Mucosa of stomach (tissue), 1 donor: ENCODE measurements at regions not wholly inside any gene's neighbourhood (a gene's known extent, or its start where the extent isn't known, plus 50 kb on each side); places are given as distances from the start of the nearest gene placed in this dataset.

ENCODE experiments used
- H3K27me3 ChIP-seq: one replicate; pipeline ENCODE4 v1.7.0; 2013; ENCODE audit warnings: mild to moderate bottlenecking, low read length; ENCODE audit not compliant: control insufficient read depth, insufficient read depth
- H3K36me3 ChIP-seq: one replicate; pipeline ENCODE4 v1.7.0; 2013; ENCODE audit warnings: low read length; ENCODE audit not compliant: control insufficient read depth, insufficient read depth
- H3K4me1 ChIP-seq: one replicate; pipeline ENCODE4 v1.7.0; 2013; ENCODE audit warnings: mild to moderate bottlenecking, low read length; ENCODE audit not compliant: control insufficient read depth, insufficient read depth
- H3K4me3 ChIP-seq: one replicate; pipeline ENCODE4 v1.7.0; 2013; ENCODE audit warnings: low read length
- H3K9ac ChIP-seq: one replicate; pipeline ENCODE4 v1.7.0; 2013; ENCODE audit warnings: mild to moderate bottlenecking, low read length, moderate library complexity
- H3K9me3 ChIP-seq: one replicate; pipeline ENCODE4 v1.7.0; 2013; ENCODE audit warnings: mild to moderate bottlenecking, low read length, moderate library complexity; ENCODE audit not compliant: control insufficient read depth
- donor health status: Pancreatic carcinoma.

DNA sequence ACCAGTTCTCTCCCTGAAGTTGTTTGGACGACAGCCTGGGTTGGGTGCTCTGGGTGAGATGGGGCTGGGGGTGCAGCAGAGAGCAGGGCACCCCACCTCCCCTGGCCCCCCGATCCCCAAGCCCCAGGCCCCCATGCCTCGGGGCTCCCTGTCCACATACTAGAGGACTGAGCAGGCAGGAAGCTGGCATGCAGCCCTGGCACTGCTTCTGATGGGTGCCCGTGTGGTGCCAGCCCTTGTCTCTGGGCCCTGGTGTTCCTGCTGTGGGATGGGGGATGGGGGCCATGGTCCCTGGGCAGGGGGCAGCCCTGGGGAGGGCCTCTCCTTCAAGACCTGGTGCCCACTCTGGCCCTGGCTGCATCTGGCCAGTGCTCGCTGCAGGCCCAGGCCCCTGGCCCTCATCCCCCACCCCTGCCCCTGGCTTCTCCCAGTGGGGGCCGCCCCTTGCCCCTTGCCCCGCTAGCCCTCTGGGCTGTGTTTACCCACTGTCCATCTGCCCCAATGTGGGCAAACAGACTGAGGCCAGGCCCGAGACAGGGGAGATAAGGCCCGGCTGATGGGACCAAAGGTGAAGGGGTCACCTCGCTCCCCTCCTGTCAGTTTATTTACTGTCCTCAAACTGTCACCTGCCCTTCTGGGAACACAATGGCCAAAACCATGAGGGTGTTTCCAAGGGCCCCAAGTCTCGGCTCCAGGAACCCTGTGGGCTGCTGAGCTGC, 67.3 kb upstream of the RXRA start:
- Histone ChIP-seq H3K4me3 (no peak overlapping the region), H3K36me3 (no peaks in the 10 kb centered on the region), H3K9me3 (no peaks in the 10 kb centered on the region), H3K9ac (no peak overlapping the region), H3K27me3 (peaks cover 5% of the 10 kb centered on the region), H3K4me1 (no peaks in the 10 kb centered on the region)

DNA sequence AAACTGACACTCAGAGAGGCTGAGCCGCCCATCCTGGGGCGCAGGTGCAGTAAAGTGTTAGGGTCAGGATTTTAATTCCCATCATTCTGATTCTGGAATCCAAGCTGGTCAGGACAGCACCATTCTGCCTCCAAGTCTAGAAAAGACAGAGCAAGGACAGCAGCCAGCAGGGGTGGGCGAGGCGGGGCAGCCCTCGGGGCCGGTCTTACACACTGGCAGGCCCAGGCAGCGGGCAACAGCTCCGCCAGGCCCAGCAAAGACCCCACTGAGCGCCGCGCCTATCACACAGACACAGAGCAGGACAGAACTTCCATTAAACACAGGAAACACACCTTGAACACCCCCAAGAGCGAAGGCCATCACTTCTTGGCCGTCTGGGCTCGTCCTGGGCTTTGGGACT, 66.5 kb upstream of the RXRA start:
- no peak overlapping the region for H3K9ac ChIP-seq
- no peaks in the 10 kb centered on the region for H3K36me3 ChIP-seq
- H3K4me3 ChIP-seq, result no peak overlapping the region
- no peaks in the 10 kb centered on the region for H3K9me3 ChIP-seq
- H3K27me3 ChIP-seq, result peaks cover 7% of the 10 kb centered on the region
- H3K4me1 ChIP-seq, result no peaks in the 10 kb centered on the region

GRCh38 chr9:134260801-134261200, 65.5 kb upstream of the RXRA start:
- Histone ChIP-seq H3K27me3 (peaks cover 12% of the 10 kb centered on the region), H3K9ac (no peak overlapping the region), H3K4me1 (no peaks in the 10 kb centered on the region), H3K4me3 (no peak overlapping the region), H3K9me3 (no peaks in the 10 kb centered on the region), H3K36me3 (no peaks in the 10 kb centered on the region)

GRCh38 chr9:134262035-134262434, 64.2 kb upstream of the RXRA start:
- Histone ChIP-seq H3K9ac (no peak overlapping the region), H3K9me3 (no peaks in the 10 kb centered on the region)

DNA sequence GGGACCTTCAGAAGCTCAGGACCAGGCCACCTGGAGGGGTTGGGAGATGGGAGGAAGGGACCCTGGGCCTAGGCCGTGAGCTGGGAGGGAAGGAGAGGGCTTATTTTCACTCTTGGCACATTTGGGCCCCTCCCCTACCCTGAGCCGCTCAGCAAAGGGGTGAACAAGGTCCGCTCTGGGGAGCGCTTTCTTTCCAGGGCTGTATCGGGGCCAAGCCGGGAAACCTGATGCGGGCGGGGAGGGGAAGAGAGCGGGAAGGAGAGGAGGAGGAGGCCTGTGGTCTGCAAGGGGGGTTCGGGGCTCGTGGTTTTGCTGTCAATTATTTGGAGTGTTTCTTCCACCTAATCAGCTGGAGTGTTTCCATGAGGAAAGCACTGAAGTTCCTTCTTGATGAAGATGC, 62.7 kb upstream of the RXRA start:
- no peak overlapping the region for H3K9ac ChIP-seq
- H3K4me3 ChIP-seq, result no peak overlapping the region
- H3K4me1 ChIP-seq, result no peaks in the 10 kb centered on the region
- H3K36me3 ChIP-seq, result no peaks in the 10 kb centered on the region
- H3K27me3 ChIP-seq, result peaks cover 17% of the 10 kb centered on the region
- no peaks in the 10 kb centered on the region for H3K9me3 ChIP-seq

More at GRCh38 chr9:134262035-134262434, 64.2 kb upstream of the RXRA start:
- Histone ChIP-seq H3K36me3 (no peaks in the 10 kb centered on the region), H3K4me3 (no peak overlapping the region), H3K27me3 (peaks cover 17% of the 10 kb centered on the region), H3K4me1 (no peaks in the 10 kb centered on the region)

DNA sequence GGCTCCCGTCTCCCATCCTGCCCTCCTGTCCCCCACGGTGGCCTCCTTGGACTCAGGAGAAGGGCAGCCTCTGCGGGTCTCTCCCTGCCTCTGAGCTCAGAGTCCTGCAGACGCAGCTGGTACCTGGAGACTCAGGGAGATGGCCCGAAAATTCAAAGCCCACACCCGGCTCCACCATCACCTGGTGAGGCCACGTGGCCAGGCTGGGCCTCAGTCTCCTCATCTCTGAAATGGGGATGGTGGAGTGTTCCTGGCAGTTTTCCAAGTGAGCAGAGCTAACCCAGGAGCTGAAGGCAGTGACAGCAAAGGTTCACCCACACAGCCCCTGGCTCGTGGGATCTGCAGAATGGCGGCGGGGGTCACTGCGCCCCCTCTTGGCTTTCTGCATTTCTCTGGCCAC, 62.1 kb upstream of the RXRA start:
- no peaks in the 10 kb centered on the region for H3K4me1 ChIP-seq
- H3K36me3 ChIP-seq, result no peaks in the 10 kb centered on the region
- no peak overlapping the region for H3K9ac ChIP-seq
- H3K27me3 ChIP-seq, result peaks cover 17% of the 10 kb centered on the region
- H3K4me3 ChIP-seq, result no peak overlapping the region
- H3K9me3 ChIP-seq, result no peaks in the 10 kb centered on the region

- Histone ChIP-seq H3K4me1 (no peaks in the 10 kb centered on the region), H3K9me3 (no peaks in the 10 kb centered on the region), H3K4me3 (no peak overlapping the region), H3K27me3 (peaks cover 17% of the 10 kb centered on the region), H3K9ac (no peak overlapping the region), H3K36me3 (no peaks in the 10 kb centered on the region)
Measured at GRCh38 chr9:134265078-134265477, 61.2 kb upstream of the RXRA start.

DNA sequence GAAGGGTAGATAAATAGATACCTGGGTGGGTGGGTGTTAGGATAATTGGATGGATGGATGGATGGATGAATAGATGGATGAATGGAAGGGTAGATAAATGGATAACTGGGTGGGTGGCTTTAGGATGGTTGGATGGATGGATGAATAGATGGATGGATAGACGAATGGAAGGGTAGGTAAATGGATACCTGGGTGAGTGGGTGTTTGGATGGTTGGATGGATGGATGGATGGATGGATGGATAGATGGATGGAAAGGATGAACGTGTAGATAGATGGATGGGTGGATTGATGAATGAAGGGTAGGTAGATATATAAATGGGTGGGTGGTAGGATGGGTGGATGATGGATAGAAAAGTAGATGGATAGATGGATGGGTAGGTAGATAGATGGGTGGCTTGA, 59.8 kb upstream of the RXRA start:
- H3K9ac ChIP-seq, result no peak overlapping the region
- no peaks in the 10 kb centered on the region for H3K4me1 ChIP-seq
- H3K9me3 ChIP-seq, result no peaks in the 10 kb centered on the region
- no peaks in the 10 kb centered on the region for H3K36me3 ChIP-seq
- peaks cover 17% of the 10 kb centered on the region for H3K27me3 ChIP-seq
- H3K4me3 ChIP-seq, result no peak overlapping the region

GRCh38 chr9:134267305-134267880, 58.9 kb upstream of the RXRA start:
- no peaks in the 10 kb centered on the region for H3K9me3 ChIP-seq
- no peak overlapping the region for H3K9ac ChIP-seq
- no peaks in the 10 kb centered on the region for H3K36me3 ChIP-seq
- no peaks in the 10 kb centered on the region for H3K4me1 ChIP-seq
- H3K27me3 ChIP-seq, result peaks cover 17% of the 10 kb centered on the region
- H3K4me3 ChIP-seq, result no peak overlapping the region

DNA sequence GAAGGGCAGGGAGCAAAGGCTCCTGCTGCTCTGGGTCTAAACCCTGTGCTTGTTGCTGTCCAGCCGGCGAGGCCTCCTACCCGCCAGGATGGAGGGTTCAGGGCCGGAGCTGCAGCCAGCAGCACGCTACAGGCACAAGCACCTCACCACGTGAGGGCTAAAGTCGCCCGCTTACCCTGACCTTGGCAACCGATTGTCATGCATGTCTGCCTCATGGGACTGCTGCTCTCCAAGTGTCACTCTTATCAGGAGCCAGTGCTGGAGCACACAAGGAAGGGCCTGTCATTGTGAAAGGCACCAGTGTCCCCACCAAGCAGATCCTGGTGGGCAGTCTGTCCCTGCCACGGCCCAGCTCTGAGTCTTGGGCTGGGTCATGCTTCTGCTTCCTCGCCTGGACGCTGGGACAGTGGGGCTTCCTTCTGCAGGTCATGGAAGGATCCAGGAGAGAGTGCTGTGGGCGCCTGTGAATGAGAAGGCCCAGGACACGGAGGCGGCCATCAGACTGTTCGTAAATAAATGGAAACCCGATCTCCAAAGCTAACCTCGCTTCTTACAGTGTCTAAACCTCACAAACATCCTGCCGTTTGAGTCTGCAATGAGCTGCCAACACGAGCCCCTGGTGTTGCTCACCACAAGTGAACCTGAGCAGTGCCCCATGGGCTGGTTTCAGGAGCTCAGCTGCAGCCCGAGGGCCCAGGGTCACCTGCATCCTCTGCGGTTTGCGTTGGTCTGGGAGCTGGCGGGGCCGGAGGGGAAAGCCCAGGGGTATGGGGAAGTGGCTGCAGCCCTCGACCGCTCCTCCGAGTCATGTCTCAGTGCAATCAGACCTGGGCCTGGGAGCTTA, 58.2 kb upstream of the RXRA start:
- H3K4me1 ChIP-seq, result no peaks in the 10 kb centered on the region
- H3K9me3 ChIP-seq, result no peaks in the 10 kb centered on the region
- H3K9ac ChIP-seq, result no peak overlapping the region
- H3K36me3 ChIP-seq, result no peaks in the 10 kb centered on the region
- peaks cover 17% of the 10 kb centered on the region for H3K27me3 ChIP-seq
- H3K4me3 ChIP-seq, result no peak overlapping the region

DNA sequence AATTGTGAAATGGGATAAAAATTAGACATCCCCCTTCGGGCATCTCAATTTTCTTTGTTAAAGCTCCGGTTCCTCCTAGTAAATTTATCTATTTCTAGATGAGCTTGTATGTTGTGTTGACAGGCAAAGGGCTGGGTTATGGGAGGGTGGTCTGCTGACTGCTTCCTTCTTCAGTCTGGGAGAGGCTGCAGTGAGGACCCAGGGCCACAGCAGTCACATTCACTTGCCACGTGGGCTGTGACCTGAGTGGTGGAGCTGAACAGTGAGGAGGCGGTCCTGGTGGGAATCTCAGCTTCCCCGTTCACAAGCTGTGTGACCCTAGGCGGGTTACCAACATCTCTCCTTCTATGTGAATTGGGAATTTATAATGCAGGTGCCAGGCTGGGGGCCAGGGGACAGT, 57.5 kb upstream of the RXRA start:
- Histone ChIP-seq H3K4me1 (no peaks in the 10 kb centered on the region), H3K27me3 (peaks cover 14% of the 10 kb centered on the region), H3K36me3 (no peaks in the 10 kb centered on the region), H3K9me3 (no peaks in the 10 kb centered on the region), H3K4me3 (no peak overlapping the region), H3K9ac (no peak overlapping the region)
